ENCODE measurements at regions not wholly inside any gene's neighbourhood (a gene's known extent, or its start where the extent isn't known, plus 50 kb on each side); places are given as distances from the start of the nearest gene placed in this dataset.

GRCh38 chr11:33618351-33618710, 82.3 kb downstream of the C11orf91 start:
- no peaks in the 10 kb centered on the region for H3K27me3 ChIP-seq (replicated peaks; ENCODE audit: insufficient read depth, low read depth, low read length, poor library complexity)
- DNase-seq (ENCODE audit: low spot score), result no peak
- ChIA-PET POLR2A (ENCODE audit: low non-redundant PET) (no interaction called here), CTCF (no interaction called here)
- H3K36me3 ChIP-seq (ENCODE audit: insufficient read depth, low read length, poor library complexity, severe bottlenecking), result no peaks in the 10 kb centered on the region
- no peak overlapping the region for H3K4me3 ChIP-seq (ENCODE audit: low read depth, low read length, poor library complexity, severe bottlenecking)
- no peak overlapping the region for H3K27ac ChIP-seq (ENCODE audit: low read depth, low read length, poor library complexity, severe bottlenecking)
- no peaks in the 10 kb centered on the region for H3K9me3 ChIP-seq (ENCODE audit: low read depth, low read length, poor library complexity, severe bottlenecking)
- intact Hi-C loops (cut with micrococcal nuclease; ENCODE audit: unreplicated experiment), result no loop called here
- TF ChIP-seq CTCF (conservative IDR thresholded peaks at IDR 0.05; ENCODE audit: low read depth, low read length) (no peak), EZH2 (IDR thresholded peaks at IDR 0.05; ENCODE audit: borderline replicate concordance, low read depth, low read length, poor library complexity, severe bottlenecking) (no peak)
- H3K4me1 ChIP-seq (ENCODE audit: insufficient read depth, low read length, poor library complexity, severe bottlenecking), result no peaks in the 10 kb centered on the region
- BruUV-seq (replicated peaks), result no TSS peak

GRCh38 chr11:33617672-33618350, 82.8 kb downstream of the C11orf91 start:
- TF ChIP-seq EZH2 (IDR thresholded peaks at IDR 0.05; ENCODE audit: borderline replicate concordance, low read depth, low read length, poor library complexity, severe bottlenecking), result no peak
- no peak for TF ChIP-seq CTCF (conservative IDR thresholded peaks at IDR 0.05; ENCODE audit: low read depth, low read length)
- no peaks in the 10 kb centered on the region for H3K4me1 ChIP-seq (ENCODE audit: insufficient read depth, low read length, poor library complexity, severe bottlenecking)
- no peaks in the 10 kb centered on the region for H3K36me3 ChIP-seq (ENCODE audit: insufficient read depth, low read length, poor library complexity, severe bottlenecking)
- no TSS peak for BruUV-seq (replicated peaks)
- no peak for DNase-seq (ENCODE audit: low spot score)
- POLR2A ChIA-PET (ENCODE audit: low non-redundant PET), result no interaction called here
- H3K27me3 ChIP-seq (replicated peaks; ENCODE audit: insufficient read depth, low read depth, low read length, poor library complexity), result no peaks in the 10 kb centered on the region
- intact Hi-C loops (cut with micrococcal nuclease; ENCODE audit: unreplicated experiment), result no loop called here
- H3K27ac ChIP-seq (ENCODE audit: low read depth, low read length, poor library complexity, severe bottlenecking), result no peak overlapping the region
- no peaks in the 10 kb centered on the region for H3K9me3 ChIP-seq (ENCODE audit: low read depth, low read length, poor library complexity, severe bottlenecking)
- H3K4me3 ChIP-seq (ENCODE audit: low read depth, low read length, poor library complexity, severe bottlenecking), result no peak overlapping the region
- CTCF ChIA-PET, result no interaction called here

- DNase-seq (ENCODE audit: low spot score), result no peak
- no peaks in the 10 kb centered on the region for H3K36me3 ChIP-seq (ENCODE audit: insufficient read depth, low read length, poor library complexity, severe bottlenecking)
- POLR2A ChIA-PET (ENCODE audit: low non-redundant PET), result no interaction called here
- no TSS peak for BruUV-seq (replicated peaks)
- no peak overlapping the region for H3K4me3 ChIP-seq (ENCODE audit: low read depth, low read length, poor library complexity, severe bottlenecking)
- no peaks in the 10 kb centered on the region for H3K27me3 ChIP-seq (replicated peaks; ENCODE audit: insufficient read depth, low read depth, low read length, poor library complexity)
- intact Hi-C loops (cut with micrococcal nuclease; ENCODE audit: unreplicated experiment), result no loop called here
- no peak overlapping the region for H3K27ac ChIP-seq (ENCODE audit: low read depth, low read length, poor library complexity, severe bottlenecking)
- H3K9me3 ChIP-seq (ENCODE audit: low read depth, low read length, poor library complexity, severe bottlenecking), result no peaks in the 10 kb centered on the region
- H3K4me1 ChIP-seq (ENCODE audit: insufficient read depth, low read length, poor library complexity, severe bottlenecking), result no peaks in the 10 kb centered on the region
- TF ChIP-seq EZH2 (IDR thresholded peaks at IDR 0.05; ENCODE audit: borderline replicate concordance, low read depth, low read length, poor library complexity, severe bottlenecking) (no peak), CTCF (conservative IDR thresholded peaks at IDR 0.05; ENCODE audit: low read depth, low read length) (no peak)
- CTCF ChIA-PET, result no interaction called here
Measured at GRCh38 chr11:33616552-33616951, 84.1 kb downstream of the C11orf91 start.

All from A673 (cell line).